HG03442 (cell line): ENCODE measurements at regions not wholly inside any gene's neighbourhood (a gene's known extent, or its start where the extent isn't known, plus 50 kb on each side); places are given as distances from the start of the nearest gene placed in this dataset.
"Not testable (repeated sequence)": the region's sequence is repeated elsewhere in the genome, so short reads cannot be mapped to it uniquely, and the experiment has no call there.

Source experiments
- ATAC-seq: cut with Tn5 transposase; IDR thresholded peaks from one replicate; pipeline ENCODE4 v1.9.1; 2021; ENCODE audit warnings: mild to moderate bottlenecking, moderate library complexity; ENCODE audit not compliant: unreplicated experiment

- ATAC-seq = no peak
These were observed 193.4 kb upstream of the CPHXL start for GRCh38 chr16:75919664-75920063.

- no peak for ATAC-seq
These were observed 195.0 kb upstream of the CPHXL start for GRCh38 chr16:75921281-75921680.

DNA sequence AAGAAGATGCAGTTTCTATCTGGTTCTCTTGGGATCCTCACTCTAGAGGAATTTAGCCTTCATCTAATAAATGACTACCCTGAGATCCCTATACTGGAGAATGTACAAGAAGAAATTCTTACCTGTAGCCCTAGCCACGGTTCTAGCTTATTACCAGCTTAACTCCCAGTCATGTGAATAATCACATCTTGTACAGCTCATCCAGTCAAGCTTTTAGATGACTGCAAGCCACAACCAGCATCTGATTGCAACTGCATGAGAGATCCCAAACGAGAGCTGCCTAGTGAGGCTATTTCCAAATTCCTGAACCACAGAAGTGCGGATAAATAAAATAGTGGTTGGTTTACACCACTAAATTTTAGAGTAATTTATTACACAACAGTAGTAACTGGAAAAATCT lies 196.0 kb upstream of the CPHXL start:
- ATAC-seq = no peak

DNA sequence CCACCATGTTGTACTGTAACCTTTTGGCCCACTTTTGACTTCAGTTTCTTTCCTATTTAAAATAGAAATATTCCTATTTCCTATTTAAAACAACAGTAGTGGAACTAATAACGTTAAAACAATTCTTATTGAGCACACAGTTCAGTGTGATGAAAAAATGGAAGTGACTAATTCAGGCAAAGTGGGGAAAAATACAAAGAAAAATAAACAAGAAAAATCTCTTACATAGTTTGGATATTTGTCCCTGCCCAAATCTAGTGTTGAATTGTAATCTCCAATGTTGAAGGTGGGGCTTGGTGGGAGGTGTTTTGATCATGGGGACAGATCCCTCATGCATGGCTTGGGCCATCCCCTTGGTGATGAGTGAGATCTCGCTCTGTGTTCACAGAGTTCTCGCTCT lies 198.1 kb upstream of the CPHXL start:
- ATAC-seq = no peak

DNA sequence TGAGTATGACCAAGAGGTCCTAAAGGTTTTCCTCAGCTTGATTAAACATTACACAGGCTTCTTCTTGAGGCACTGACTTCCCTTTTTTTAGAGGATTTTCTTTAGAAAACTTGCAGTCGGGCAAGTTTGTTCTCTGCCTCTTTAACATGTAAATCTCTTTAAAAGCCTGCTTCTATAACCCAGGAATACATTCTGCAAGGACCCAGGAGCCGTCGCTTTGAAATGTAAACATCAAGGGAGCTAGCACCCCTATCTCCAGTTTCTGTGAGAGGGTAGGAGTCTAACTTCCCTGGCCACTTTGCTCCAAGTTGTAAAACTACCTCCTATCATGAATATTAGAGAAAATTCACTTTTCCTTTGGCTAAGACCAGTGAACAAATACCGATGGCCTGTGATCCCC lies 201.5 kb upstream of the CPHXL start:
- no peak for ATAC-seq

DNA sequence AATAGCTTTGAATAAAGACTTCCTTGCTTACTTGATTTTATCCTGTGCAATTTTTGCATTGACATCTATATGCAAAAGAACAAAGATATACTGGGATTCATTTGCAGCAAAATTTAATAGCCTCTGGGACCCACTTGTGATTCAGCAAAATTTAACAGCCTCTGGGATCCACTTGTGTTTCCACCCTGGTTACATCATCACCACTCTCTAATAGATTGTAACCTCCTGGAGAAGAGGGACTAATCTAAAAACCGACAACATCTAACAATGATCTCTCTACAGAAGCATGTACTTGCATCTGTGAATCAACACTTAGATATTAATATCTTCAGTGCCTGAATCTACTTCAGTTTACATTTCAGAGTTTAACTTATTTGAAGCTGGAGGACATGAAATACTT lies 202.0 kb upstream of the CPHXL start:
- no peak for ATAC-seq

GRCh38 chr16:75929046-75929445 lies 202.8 kb upstream of the CPHXL start:
- ATAC-seq = no peak

GRCh38 chr16:75931043-75931442 lies 204.8 kb upstream of the CPHXL start:
- no peak for ATAC-seq

DNA sequence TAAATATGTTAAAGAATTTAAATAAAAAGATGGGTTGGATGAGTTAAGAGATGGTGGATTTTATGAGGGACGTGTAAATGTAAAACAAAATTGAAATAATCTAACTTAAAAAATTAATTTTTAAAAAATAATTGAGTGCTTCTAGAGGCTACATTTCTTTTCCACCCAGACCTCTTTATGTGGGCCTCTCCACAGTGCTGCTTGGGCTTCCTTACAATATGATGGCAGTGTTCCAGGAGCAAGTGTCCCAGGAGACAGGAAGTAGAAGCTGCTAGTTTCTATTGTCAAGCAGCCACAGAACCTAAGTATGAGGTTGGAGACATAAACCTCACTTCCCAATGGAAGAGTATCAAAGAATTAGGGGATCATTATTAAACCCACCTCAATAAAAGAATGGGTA lies 205.7 kb upstream of the CPHXL start:
- no peak for ATAC-seq

- ATAC-seq = no peak
These were observed 212.5 kb upstream of the CPHXL start for GRCh38 chr16:75938818-75939217.

DNA sequence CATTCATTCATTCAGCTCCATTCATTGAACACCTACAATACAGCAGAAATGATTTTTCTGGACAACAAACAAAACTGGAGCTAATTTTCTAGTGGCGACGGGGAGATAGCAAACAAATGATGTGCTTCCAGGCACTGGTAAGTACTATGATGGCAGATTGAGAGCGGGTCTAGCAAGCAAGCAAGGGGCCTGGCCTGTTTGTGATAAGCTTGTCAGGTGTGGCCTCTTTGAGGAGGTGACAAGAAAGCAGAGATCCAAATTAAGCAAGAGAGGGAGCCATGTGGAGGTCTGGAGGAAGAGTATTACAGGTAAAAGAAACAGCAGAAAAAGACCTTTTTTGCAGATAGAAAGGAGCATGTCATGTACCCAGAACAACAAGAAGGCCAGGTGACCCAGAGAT lies 216.1 kb upstream of the CPHXL start:
- no peak for ATAC-seq

GRCh38 chr16:75942936-75943335 lies 216.6 kb upstream of the CPHXL start:
- no peak for ATAC-seq

GRCh38 chr16:75943705-75944514 lies 217.6 kb upstream of the CPHXL start:
- no peak for ATAC-seq

DNA sequence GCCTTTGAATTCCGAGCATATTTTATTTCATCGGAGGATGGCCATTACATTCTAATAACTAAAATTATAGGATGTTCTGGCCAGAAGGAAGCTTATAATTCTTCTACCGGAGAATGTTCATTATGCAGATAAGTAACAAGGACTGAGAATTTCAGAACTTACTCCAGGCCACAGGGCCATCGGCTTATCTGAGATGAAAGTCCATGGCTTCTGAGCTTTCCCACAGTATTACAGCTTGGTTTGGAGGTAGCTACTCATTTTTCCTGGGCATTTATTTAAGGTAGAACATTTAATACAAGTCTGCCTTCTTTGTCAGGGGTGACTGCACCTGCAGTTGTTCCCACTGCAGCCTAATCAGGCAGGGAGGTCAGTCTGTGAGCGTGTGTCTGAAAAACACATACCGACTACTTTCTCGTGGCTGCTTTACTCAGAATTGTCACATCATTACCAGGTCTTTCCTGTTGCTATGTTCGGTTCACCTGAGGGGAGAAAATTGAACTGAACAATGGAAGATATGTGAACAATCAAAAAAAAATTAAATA lies 219.7 kb upstream of the CPHXL start:
- no peak for ATAC-seq

DNA sequence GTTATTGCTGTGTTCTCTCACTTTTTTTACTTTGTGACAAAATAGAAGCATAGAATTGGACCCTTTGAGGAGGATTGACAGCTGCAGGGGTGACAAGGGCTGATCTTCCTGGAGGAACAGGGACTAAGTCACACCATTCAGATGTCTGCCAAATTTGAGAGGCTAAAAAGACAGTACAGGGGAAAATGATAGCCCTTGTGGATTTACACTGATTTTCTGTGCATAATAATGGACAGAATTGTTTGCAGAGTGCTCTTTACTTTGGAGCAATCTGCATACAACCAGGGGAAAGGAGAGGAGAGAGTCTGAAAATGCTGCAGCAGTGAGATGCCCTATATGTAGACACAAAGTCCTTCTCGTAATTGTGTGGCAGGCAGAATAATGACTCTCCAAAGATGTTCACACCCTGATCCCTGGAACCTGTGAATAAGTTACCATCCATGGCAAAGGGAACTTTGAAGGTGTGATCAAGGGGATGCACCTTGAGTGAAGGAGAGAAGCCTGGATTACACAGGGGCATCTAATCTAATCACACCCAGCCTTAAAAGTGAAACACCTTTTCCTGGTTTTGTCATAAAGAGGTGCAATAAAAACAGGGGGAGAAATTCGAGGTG lies 221.4 kb upstream of the CPHXL start:
- no peak for ATAC-seq

DNA sequence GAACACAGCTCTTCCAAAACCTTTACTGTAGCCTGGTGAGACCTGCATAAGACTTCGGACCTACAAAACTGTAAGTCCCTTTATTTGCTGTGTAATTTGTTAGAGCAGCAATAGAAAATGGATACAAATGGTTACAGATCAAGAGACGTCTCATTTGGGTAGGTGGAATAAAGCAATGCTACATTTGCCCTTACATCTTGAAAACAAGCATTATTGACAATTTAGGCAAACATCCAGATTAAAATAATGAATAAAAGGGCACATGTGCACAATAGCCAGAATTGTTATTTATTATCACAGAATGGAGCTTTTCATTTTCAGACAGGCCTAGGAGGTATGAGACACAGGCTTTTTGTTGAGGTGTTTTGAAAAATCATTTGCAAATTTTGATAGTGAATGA lies 222.2 kb upstream of the CPHXL start:
- no peak for ATAC-seq

- ATAC-seq = no peak
These were observed 222.6 kb upstream of the CPHXL start for GRCh38 chr16:75948886-75949285.

DNA sequence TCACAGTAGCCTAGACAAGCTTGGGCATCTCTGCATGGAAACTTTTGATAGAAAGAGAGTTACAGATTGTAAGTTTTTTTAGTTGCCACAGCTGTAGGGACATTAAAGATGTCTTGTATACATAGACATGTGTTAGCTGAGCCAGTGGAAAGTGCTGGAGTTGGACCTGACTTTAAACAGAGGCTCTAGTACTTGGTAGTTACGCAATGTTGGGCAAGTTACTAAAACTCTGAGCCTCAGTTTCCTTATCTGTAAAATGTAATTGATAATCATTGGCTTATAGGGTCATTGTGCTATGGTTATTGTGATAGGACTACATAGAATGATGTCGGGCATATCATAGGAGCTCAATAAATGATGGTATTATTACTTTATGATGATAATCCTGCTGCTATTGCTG lies 225.8 kb upstream of the CPHXL start:
- no peak for ATAC-seq

DNA sequence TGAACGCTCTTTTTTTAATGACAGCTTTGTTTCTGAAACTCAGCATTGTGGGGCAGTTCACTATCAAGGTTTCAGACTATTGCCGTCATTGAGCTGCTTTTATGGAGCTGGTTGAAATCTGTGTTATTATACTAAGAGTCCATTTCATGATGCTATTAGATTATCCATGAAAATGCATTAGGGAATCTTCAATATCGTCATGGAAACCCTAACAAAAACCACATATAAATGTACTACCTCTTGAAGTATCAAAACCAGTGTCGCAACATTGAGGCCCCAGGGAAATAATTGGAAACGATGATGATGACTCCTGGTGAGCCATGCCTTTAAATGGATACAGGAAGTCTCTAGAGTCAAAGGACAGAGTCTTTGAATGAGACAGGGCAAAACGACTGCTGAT lies 231.6 kb upstream of the CPHXL start:
- no peak for ATAC-seq

- ATAC-seq = no peak
These were observed 239.4 kb upstream of the CPHXL start for GRCh38 chr16:75965504-75966374.

- ATAC-seq = not testable (repeated sequence)
These were observed 242.8 kb upstream of the CPHXL start for GRCh38 chr16:75969120-75969519.
